22Rv1 (cell line): ENCODE measurements at regions not wholly inside any gene's neighbourhood (a gene's known extent, or its start where the extent isn't known, plus 50 kb on each side); places are given as distances from the start of the nearest gene placed in this dataset.

Source experiments
- CTCF ChIP-seq: fragments of 450-650 bp; IDR thresholded peaks from 2 replicates; pipeline ENCODE4 v1.5.1; 2017; ENCODE audit warnings: mild to moderate bottlenecking
- ZFX ChIP-seq: fragments of 450-650 bp; IDR thresholded peaks from 2 replicates; pipeline ENCODE4 v1.6.1; 2017; ENCODE audit warnings: antibody characterized with exemption, borderline replicate concordance

GRCh38 chr3:33949074-33949473, 150.6 kb downstream of the PDCD6IP start:
- TF ChIP-seq CTCF (no peak), ZFX (no peak)
